Muscle layer of colon (tissue), 2 donors: ENCODE measurements at regions not wholly inside any gene's neighbourhood (a gene's known extent, or its start where the extent isn't known, plus 50 kb on each side); places are given as distances from the start of the nearest gene placed in this dataset.

Experiments used
- H3K27ac ChIP-seq: one replicate; pipeline ENCODE4 v1.7.0; 2013; ENCODE audit warnings: low read depth, mild to moderate bottlenecking, low read length, moderate library complexity
- H3K27me3 ChIP-seq, 2 donors: one replicate each; pipeline ENCODE4 v1.7.0; 2013; ENCODE audit warnings: low read length in 2 of 2, mild to moderate bottlenecking in 2 of 2; ENCODE audit not compliant: insufficient read depth in 2 of 2, control insufficient read depth in 1 of 2
- H3K36me3 ChIP-seq: one replicate; pipeline ENCODE4 v1.7.0; 2013; ENCODE audit warnings: mild to moderate bottlenecking, low read length; ENCODE audit not compliant: insufficient read depth
- H3K4me1 ChIP-seq: one replicate; pipeline ENCODE4 v1.7.0; 2013; ENCODE audit warnings: mild to moderate bottlenecking, low read length; ENCODE audit not compliant: insufficient read depth
- H3K4me3 ChIP-seq, 2 donors: one replicate each; pipeline ENCODE4 v1.7.0; 2013; ENCODE audit warnings: low read length in 2 of 2, low read depth in 1 of 2, mild to moderate bottlenecking in 1 of 2, moderate library complexity in 1 of 2
- H3K9ac ChIP-seq: one replicate; pipeline ENCODE4 v1.7.0; 2013; ENCODE audit warnings: low read length
- H3K9me3 ChIP-seq: one replicate; pipeline ENCODE4 v1.7.0; 2013; ENCODE audit warnings: mild to moderate bottlenecking, low read length
- donor health status: abdominal sarcoma.
- donor health status: Adenocarcinoma of cecum.

- Histone ChIP-seq H3K27me3 (no peaks in the 10 kb centered on the region), H3K36me3 (no peaks in the 10 kb centered on the region), H3K4me1 (no peaks in the 10 kb centered on the region), H3K27ac (no peak overlapping the region), H3K9me3 (no peaks in the 10 kb centered on the region), H3K4me3 (no peak overlapping the region), H3K9ac (no peak overlapping the region)
Observed at GRCh38 chr10:88218362-88218761, 354.9 kb downstream of the PTEN start.

DNA sequence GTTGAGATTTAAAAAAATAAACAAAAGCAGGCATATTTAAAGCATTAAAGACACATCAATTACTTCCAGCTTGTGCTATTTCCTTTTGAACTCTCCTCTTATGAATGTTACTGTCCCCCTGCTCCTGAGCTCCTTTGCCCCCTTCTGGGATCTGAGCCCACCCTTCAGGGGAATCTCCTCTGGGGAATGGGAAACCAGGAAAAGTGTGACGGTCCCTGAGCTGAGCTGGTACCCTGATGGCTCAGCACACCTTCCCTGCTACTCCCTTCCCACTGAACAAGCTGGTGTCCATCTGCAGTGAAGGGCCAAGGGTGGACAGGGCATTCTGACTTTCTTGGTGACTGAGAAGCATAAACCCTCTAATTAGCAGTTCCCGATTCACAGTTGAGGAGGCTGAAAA lies 356.3 kb downstream of the PTEN start:
- Histone ChIP-seq H3K36me3 (no peaks in the 10 kb centered on the region), H3K27ac (no peak overlapping the region), H3K9ac (no peak overlapping the region), H3K4me1 (no peaks in the 10 kb centered on the region), H3K4me3 (no peak overlapping the region), H3K9me3 (no peaks in the 10 kb centered on the region), H3K27me3 (no peaks in the 10 kb centered on the region)

- Histone ChIP-seq H3K9me3 (no peaks in the 10 kb centered on the region), H3K27ac (no peak overlapping the region), H3K9ac (no peak overlapping the region), H3K27me3 (no peaks in the 10 kb centered on the region), H3K4me3 (no peak overlapping the region), H3K4me1 (no peaks in the 10 kb centered on the region), H3K36me3 (no peaks in the 10 kb centered on the region)
Observed at GRCh38 chr10:88221010-88221973, 357.9 kb downstream of the PTEN start.

- Histone ChIP-seq H3K4me3 (no peak overlapping the region), H3K4me1 (no peaks in the 10 kb centered on the region), H3K27ac (no peak overlapping the region), H3K36me3 (no peaks in the 10 kb centered on the region), H3K27me3 (no peaks in the 10 kb centered on the region), H3K9me3 (no peaks in the 10 kb centered on the region), H3K9ac (no peak overlapping the region)
Observed at GRCh38 chr10:88222881-88223280, 359.5 kb downstream of the PTEN start.
